Hepatocyte (in vitro differentiated cells): ENCODE measurements at regions not wholly inside any gene's neighbourhood (a gene's known extent, or its start where the extent isn't known, plus 50 kb on each side); places are given as distances from the start of the nearest gene placed in this dataset.

Experiments used
- CTCF ChIP-seq: fragments of 200-600 bp; sonication (generic); IDR thresholded peaks from 2 replicates; pipeline ENCODE4 v1.5.1; 2016; ENCODE audit warnings: antibody characterized with exemption, mild to moderate bottlenecking; ENCODE audit not compliant: poor library complexity
- EZH2 ChIP-seq: fragments of 200-600 bp; sonication (generic); IDR thresholded peaks from 2 replicates; pipeline ENCODE4 v1.6.1; 2016; ENCODE audit warnings: antibody characterized with exemption, mild to moderate bottlenecking, borderline replicate concordance
- EZH2phosphoT487 ChIP-seq: fragments of 200-600 bp; sonication (generic); IDR thresholded peaks from one replicate; pipeline ENCODE4 v1.6.1; 2018; ENCODE audit warnings: antibody characterized with exemption, mild to moderate bottlenecking, low read depth, moderate library complexity; ENCODE audit not compliant: unreplicated experiment, severe bottlenecking

DNA sequence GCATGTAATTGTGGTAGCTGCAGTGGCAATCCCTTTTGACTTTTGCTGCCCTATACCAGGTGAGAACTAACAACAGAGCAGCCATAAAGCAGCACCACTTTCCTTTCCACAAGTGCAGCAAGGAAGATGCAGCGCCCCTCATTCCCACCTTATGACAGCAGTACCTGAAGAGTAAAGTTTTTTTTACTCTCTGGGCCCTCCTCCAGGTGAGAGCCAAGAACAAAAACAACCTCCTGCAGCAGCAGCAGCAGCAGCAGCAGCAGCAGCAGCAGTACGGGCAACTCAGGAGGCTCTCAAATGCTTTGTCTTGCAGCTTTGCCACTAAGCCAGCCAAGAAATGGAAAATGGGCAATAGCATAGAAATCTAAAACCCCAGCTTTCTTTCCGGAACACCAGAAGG lies 397.5 kb downstream of the FIGN start:
- TF ChIP-seq CTCF (no peak), EZH2 (no peak), EZH2phosphoT487 (no peak)
